HUES6 (cell line): ENCODE measurements at regions not wholly inside any gene's neighbourhood (a gene's known extent, or its start where the extent isn't known, plus 50 kb on each side); places are given as distances from the start of the nearest gene placed in this dataset.

Source experiments
- H3K27ac ChIP-seq: 2 replicates; pipeline ENCODE4 v1.7.0; 2013; ENCODE audit warnings: low read depth, mild to moderate bottlenecking, low read length, inconsistent platforms
- H3K27me3 ChIP-seq: 2 replicates; pipeline ENCODE4 v1.6.1; 2013; ENCODE audit warnings: low read length; ENCODE audit not compliant: control insufficient read depth, insufficient read depth
- H3K36me3 ChIP-seq: 2 replicates; pipeline ENCODE4 v1.6.1; 2013; ENCODE audit warnings: low read length; ENCODE audit not compliant: control insufficient read depth, insufficient read depth
- H3K4me1 ChIP-seq: 2 replicates; pipeline ENCODE4 v1.6.1; 2013; ENCODE audit warnings: low read length; ENCODE audit not compliant: control insufficient read depth, insufficient read depth
- H3K4me3 ChIP-seq: 2 replicates; pipeline ENCODE4 v1.5.1; 2013; ENCODE audit warnings: low read depth, low read length
- H3K9ac ChIP-seq: one replicate; pipeline ENCODE4 v1.6.1; 2013; ENCODE audit warnings: mild to moderate bottlenecking, low read length
- H3K9me3 ChIP-seq: 2 replicates; pipeline ENCODE4 v1.6.1; 2013; ENCODE audit warnings: low read depth, low read length; ENCODE audit not compliant: control insufficient read depth, insufficient read depth

DNA sequence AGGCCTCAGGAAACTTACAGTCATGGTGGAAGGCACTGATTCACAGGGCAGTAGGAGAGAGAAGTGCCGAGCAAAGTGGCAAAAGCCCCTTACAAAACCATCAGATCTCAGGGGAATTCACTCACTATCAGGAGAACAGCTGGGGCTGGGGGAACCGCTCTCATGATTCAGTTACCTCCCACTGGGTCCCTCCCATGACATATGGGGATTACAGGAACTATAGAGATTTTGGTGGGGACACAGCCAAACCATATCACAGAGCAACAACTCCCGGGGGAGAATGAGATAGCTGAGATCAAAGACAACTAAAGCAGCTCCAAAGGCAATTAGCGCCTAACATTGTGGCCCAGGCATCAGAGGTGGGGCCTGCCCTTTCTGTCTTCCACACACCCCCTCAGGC, 85.4 kb upstream of the VOPP1 start:
- Histone ChIP-seq H3K36me3 (no peaks in the 10 kb centered on the region), H3K27ac (no peak overlapping the region), H3K4me1 (no peaks in the 10 kb centered on the region), H3K9ac (no peak overlapping the region), H3K4me3 (no peak overlapping the region), H3K27me3 (no peaks in the 10 kb centered on the region), H3K9me3 (no peaks in the 10 kb centered on the region)

DNA sequence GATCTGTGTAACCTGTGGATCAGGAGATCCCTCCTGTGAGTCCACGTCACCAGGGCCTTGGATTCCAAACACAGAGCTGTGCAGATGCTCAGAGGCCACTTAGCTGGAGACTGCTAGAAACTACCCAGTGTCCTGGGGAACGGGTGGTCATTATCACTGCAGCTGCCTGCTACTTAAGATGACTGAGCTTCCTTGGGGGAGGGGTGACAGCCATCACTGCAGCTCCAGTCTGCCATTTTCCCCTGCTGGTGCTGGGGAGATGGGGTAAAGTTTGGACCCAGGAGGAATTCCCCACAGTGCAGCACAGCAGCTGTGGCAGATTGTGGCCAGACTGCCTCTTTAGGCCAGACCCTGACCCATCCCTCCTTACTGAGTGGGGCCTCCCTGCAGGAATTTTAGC, 78.8 kb upstream of the VOPP1 start:
- H3K4me1 ChIP-seq: no peaks in the 10 kb centered on the region
- H3K9me3 ChIP-seq: no peaks in the 10 kb centered on the region
- H3K27ac ChIP-seq: no peak overlapping the region
- H3K27me3 ChIP-seq: no peaks in the 10 kb centered on the region
- no peaks in the 10 kb centered on the region for H3K36me3 ChIP-seq
- no peak overlapping the region for H3K9ac ChIP-seq
- H3K4me3 ChIP-seq: no peak overlapping the region

DNA sequence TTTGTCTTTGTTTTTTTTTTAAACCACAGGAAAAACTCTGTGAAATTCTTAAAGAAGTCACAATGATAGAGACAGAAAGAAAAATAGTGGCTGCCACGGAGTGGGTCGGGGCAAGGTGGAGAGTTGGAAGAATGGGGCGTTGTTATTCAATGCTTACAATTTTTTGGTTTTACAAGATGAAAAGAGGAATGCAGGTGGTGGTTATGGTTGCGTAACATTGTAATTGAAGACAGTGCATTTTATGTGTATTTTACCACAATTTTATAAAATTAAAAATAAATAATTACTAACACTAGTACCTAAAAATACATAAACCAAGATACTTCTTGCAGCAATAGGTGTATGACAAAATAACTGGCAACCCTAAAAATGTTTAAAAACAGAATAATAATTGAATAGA, 76.9 kb upstream of the VOPP1 start:
- Histone ChIP-seq H3K27ac (no peak overlapping the region), H3K9ac (no peak overlapping the region), H3K4me1 (no peaks in the 10 kb centered on the region), H3K9me3 (no peaks in the 10 kb centered on the region), H3K27me3 (no peaks in the 10 kb centered on the region), H3K4me3 (no peak overlapping the region), H3K36me3 (no peaks in the 10 kb centered on the region)

DNA sequence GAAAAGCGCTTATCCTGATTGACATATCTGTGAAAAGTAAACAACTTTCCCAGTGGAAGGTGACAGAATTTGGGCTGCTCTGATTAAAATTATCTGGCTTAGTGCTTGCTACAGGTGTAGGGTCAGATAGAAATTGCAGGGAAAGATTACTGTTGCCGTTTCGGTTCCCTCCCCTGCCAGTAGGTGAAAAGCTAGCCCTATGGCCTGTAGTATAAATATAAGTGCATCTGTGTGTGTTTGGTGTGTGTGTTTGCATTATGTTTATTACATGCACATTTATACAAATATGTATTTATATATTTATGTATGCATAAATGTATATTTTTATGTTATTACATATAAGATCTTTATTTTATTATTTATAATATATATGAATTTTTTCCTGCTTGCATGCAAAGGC, 72.3 kb upstream of the VOPP1 start:
- H3K27ac ChIP-seq: no peak overlapping the region

DNA sequence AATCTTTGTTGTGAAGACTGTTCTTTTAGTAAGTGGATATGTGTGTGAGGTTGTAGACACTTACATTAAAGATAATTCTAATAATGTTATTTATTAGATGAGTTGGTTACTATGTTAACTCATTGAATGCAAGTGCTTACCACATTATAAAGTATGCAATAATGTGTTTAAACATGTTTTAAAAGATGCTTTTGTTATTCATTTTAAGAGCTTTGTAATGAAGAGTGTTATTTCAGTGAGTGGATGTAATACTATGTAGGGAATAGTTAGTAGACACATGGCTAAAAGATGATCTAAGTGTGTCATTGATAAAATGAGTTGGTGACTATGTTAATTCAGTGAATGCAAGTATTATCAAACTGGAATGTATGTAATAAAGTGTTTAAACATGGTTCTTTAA, 70.0 kb upstream of the VOPP1 start:
- no peak overlapping the region for H3K9ac ChIP-seq
- no peak overlapping the region for H3K4me3 ChIP-seq
- no peaks in the 10 kb centered on the region for H3K36me3 ChIP-seq
- H3K27me3 ChIP-seq: no peaks in the 10 kb centered on the region
- H3K4me1 ChIP-seq: no peaks in the 10 kb centered on the region
- no peak overlapping the region for H3K27ac ChIP-seq
- H3K9me3 ChIP-seq: no peaks in the 10 kb centered on the region

More for the DNA sequence above, 72.3 kb upstream of the VOPP1 start:
- no peaks in the 10 kb centered on the region for H3K36me3 ChIP-seq
- H3K9me3 ChIP-seq: no peaks in the 10 kb centered on the region
- no peak overlapping the region for H3K9ac ChIP-seq
- H3K4me3 ChIP-seq: no peak overlapping the region
- no peaks in the 10 kb centered on the region for H3K27me3 ChIP-seq
- no peaks in the 10 kb centered on the region for H3K4me1 ChIP-seq

DNA sequence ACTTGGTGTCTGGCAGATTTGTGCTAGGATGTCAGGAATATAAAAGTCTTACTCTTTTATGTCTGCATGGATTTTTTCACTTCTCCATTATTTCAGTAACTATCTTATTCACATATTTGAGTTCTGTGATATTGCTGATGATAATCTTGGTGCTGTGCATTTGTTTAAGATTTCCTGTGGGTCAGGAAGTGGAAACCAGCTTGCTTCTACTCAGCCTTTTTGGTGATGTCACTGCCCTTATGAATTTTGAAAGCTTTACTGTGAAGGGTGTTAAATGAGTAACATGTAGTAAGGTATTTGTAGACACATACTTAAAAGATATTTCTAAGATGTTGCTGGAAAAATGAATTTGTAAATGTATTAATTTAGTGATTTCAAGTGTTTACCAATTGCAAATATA, 69.5 kb upstream of the VOPP1 start:
- Histone ChIP-seq H3K27ac (no peak overlapping the region), H3K36me3 (no peaks in the 10 kb centered on the region), H3K27me3 (no peaks in the 10 kb centered on the region), H3K9me3 (no peaks in the 10 kb centered on the region), H3K4me1 (no peaks in the 10 kb centered on the region), H3K9ac (no peak overlapping the region), H3K4me3 (no peak overlapping the region)

DNA sequence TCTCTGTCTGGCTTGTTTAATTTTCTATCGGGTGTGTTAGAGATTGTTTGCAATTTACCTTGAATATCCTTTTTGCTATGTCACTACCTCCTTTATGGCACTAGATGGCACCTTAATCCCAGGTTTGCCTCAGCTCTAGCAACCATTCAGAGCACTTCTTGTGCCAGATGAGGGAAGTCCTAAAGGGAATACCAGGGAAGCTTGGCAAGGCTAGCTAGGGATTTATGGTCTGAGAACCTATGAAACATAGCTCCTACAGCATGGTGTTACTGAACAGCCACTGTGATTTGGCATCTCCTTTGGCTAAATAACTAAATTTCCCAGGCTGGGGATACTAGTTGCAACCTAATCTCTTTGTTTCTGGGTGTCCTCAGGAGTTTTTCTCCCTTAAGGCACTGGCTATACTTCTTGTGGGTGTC, 69.0 kb upstream of the VOPP1 start:
- Histone ChIP-seq H3K27ac (no peak overlapping the region), H3K9ac (no peak overlapping the region), H3K4me3 (no peak overlapping the region), H3K4me1 (no peaks in the 10 kb centered on the region), H3K36me3 (no peaks in the 10 kb centered on the region), H3K9me3 (no peaks in the 10 kb centered on the region), H3K27me3 (no peaks in the 10 kb centered on the region)

DNA sequence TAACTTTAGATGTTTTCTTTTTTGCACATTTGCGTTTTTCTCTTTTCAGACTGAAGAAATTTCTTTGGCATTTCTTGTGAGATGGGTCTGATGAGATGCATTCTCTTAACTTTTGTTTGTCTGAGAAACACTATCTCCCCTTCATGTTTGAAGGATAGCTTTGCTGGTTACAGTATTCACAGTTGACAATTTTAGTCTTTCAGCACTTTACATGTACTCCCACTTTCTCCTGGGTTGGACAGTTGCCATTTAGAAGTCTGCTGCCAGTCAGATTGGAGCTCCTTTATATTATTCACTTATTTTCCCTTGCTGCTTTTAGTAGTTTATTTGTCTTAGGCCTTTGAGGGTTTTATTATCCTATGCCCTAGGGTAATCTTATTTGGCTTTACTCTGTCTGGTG, 67.3 kb upstream of the VOPP1 start:
- Histone ChIP-seq H3K4me3 (no peak overlapping the region), H3K9me3 (no peaks in the 10 kb centered on the region), H3K4me1 (no peaks in the 10 kb centered on the region), H3K27me3 (no peaks in the 10 kb centered on the region), H3K36me3 (no peaks in the 10 kb centered on the region), H3K27ac (no peak overlapping the region), H3K9ac (no peak overlapping the region)

DNA sequence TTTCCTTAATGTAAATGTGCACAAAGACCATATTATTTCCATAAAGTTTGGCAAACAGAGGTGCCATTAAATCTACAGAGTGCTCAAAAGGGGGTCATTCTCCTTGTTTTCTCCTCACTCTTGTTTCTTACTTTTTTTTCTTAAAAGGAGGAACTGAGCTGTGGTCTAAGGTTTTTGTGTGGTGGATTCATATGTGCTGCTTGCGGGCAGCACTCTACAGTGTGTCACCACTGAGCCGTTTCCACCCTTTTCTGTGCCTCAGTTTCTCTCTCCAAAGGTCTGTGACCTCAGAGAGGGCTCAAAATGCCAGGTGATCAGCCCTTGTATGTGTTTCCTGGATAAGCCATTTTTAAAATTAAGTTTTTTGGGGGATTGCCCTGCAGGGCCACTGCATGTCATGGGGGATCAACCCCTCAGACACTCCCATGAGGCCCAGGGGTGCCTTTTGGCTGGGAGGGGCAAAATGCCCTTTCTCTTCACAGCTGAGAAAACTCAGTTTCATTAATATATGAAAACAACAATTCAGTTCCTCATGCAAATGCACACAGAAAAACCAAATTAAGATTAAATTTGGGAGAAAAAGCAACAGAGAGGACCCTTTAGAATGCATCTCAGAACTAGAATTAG, 56.9 kb upstream of the VOPP1 start:
- Histone ChIP-seq H3K4me3 (no peak overlapping the region), H3K9ac (no peak overlapping the region), H3K36me3 (no peaks in the 10 kb centered on the region), H3K27ac (no peak overlapping the region), H3K4me1 (no peaks in the 10 kb centered on the region), H3K27me3 (no peaks in the 10 kb centered on the region), H3K9me3 (peaks cover 18% of the 10 kb centered on the region)

DNA sequence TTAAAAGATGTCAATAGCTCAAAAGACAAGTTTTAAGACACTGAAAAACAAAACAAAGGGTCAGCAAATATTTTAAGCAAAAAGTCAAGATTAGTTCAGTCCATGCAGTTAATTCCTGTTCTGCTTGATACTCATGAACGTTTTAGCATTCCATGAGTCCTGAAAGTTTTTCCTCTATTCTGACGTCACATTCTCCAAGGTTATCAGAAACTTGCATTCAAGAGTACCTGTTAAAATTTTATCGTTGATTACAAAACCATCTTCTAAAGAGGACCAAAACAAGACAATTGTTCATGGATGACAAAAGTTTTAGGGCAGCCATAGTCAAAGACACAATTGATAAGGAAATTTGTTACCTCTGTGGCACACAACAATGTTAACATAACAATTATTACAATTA, 52.5 kb upstream of the VOPP1 start:
- Histone ChIP-seq H3K27ac (no peak overlapping the region), H3K4me1 (no peaks in the 10 kb centered on the region), H3K36me3 (no peaks in the 10 kb centered on the region), H3K27me3 (no peaks in the 10 kb centered on the region), H3K4me3 (no peak overlapping the region), H3K9ac (no peak overlapping the region), H3K9me3 (peaks cover 47% of the 10 kb centered on the region)

DNA sequence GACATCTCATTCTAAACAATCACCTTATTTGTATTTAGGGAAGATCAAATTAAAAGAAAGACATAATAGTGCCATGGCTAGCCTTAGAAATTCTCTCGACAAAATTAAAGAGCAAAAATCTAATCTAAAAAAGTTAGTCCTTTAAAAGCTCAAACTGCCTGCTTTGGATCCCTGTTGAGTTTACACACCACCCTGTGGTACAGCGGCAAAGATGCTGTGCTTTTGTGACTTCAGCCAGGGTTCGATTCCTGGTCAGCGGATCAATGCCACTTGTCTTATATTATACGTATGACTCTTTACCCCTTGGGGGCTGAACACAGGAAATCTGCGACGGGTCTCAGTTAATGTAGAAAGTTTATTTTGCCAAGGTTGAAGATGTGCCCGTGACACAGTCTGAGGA, 51.3 kb upstream of the VOPP1 start:
- no peaks in the 10 kb centered on the region for H3K36me3 ChIP-seq
- H3K4me3 ChIP-seq: no peak overlapping the region
- peaks cover 57% of the 10 kb centered on the region for H3K9me3 ChIP-seq
- no peak overlapping the region for H3K27ac ChIP-seq
- H3K9ac ChIP-seq: no peak overlapping the region
- no peaks in the 10 kb centered on the region for H3K27me3 ChIP-seq
- H3K4me1 ChIP-seq: no peaks in the 10 kb centered on the region

DNA sequence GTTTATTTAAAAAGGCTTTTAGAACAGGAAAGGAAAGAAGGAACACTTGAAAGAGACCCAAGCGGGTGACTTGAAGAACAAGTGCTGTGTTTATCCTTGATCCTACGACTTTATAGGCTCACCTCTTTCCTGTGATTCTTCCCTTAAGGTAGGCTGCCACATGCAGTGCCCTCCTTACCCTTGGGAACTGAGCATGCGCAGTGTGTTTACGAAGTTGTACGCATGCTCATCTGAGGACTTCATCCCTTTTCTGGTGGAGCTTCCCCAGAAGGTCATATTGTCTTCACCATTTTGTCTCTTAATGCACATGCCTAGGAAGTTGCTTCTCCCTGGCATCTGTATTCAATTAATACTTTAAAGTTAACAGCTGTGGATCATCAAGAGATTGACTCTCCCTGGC, 49.9 kb upstream of the VOPP1 start:
- Histone ChIP-seq H3K9me3 (peaks cover 62% of the 10 kb centered on the region), H3K4me1 (no peaks in the 10 kb centered on the region)

More for the DNA sequence above, 49.9 kb upstream of the VOPP1 start:
- H3K36me3 ChIP-seq: no peaks in the 10 kb centered on the region
- H3K27ac ChIP-seq: no peak overlapping the region
- no peak overlapping the region for H3K4me3 ChIP-seq
- no peak overlapping the region for H3K9ac ChIP-seq
- no peaks in the 10 kb centered on the region for H3K27me3 ChIP-seq
